GM23338 (cell line): ENCODE measurements at regions not wholly inside any gene's neighbourhood (a gene's known extent, or its start where the extent isn't known, plus 50 kb on each side); places are given as distances from the start of the nearest gene placed in this dataset.

Source experiments
- ATAC-seq: fragments of 200-7000 bp; cut with Tn5 transposase; 3 replicates; pipeline ENCODE4 v1.9.1; 2020
- DNase-seq: peaks from one replicate; pipeline ENCODE4 v3.0.0-alpha.2; 2015; ENCODE audit warnings: low spot score
- H2AFZ ChIP-seq: fragments of 200-600 bp; sonication (generic); 2 replicates; pipeline ENCODE4 v1.8.0; 2016; ENCODE audit warnings: antibody characterized with exemption, mild to moderate bottlenecking, moderate library complexity
- H3F3A ChIP-seq: fragments of 200-600 bp; sonication (generic); replicated peaks from 2 replicates; pipeline ENCODE4 v1.8.0; 2017; ENCODE audit warnings: antibody characterized with exemption, mixed run types, low read depth
- H3K27ac ChIP-seq: fragments of 200-600 bp; sonication (generic); 2 replicates; pipeline ENCODE4 v1.6.1; 2016; ENCODE audit warnings: low read depth
- H3K27me3 ChIP-seq: fragments of 200-600 bp; sonication (generic); 2 replicates; pipeline ENCODE4 v1.8.0; 2016; ENCODE audit warnings: mild to moderate bottlenecking, mixed run types, moderate library complexity; ENCODE audit not compliant: insufficient read depth
- H3K36me3 ChIP-seq: fragments of 200-600 bp; sonication (generic); 2 replicates; pipeline ENCODE4 v1.8.0; 2016; ENCODE audit warnings: mild to moderate bottlenecking; ENCODE audit not compliant: insufficient read depth
- H3K4me1 ChIP-seq: fragments of 200-600 bp; sonication (generic); 2 replicates; pipeline ENCODE4 v1.8.0; 2016; ENCODE audit warnings: mild to moderate bottlenecking, moderate library complexity; ENCODE audit not compliant: insufficient read depth
- H3K4me2 ChIP-seq: fragments of 200-600 bp; sonication (generic); 2 replicates; pipeline ENCODE4 v1.7.1; 2017; ENCODE audit warnings: mixed run types
- H3K4me3 ChIP-seq: fragments of 200-600 bp; sonication (generic); 2 replicates; pipeline ENCODE4 v1.6.1; 2016; ENCODE audit warnings: mixed run types
- H3K79me2 ChIP-seq: fragments of 200-600 bp; sonication (generic); replicated peaks from 2 replicates; pipeline ENCODE4 v1.8.0; 2017; ENCODE audit warnings: mild to moderate bottlenecking; ENCODE audit not compliant: insufficient read depth
- H3K9me2 ChIP-seq: fragments of 200-600 bp; sonication (generic); 2 replicates; pipeline ENCODE4 v1.8.0; 2017; ENCODE audit not compliant: insufficient read depth
- H4K20me1 ChIP-seq: fragments of 200-600 bp; sonication (generic); replicated peaks from 2 replicates; pipeline ENCODE4 v1.8.0; 2017; ENCODE audit warnings: mild to moderate bottlenecking; ENCODE audit not compliant: insufficient read depth
- H3K27ac Mint-ChIP-seq: 2 replicates; pipeline ENCODE4 v1.8.0; 2020; ENCODE audit warnings: inconsistent platforms, mild to moderate bottlenecking, moderate library complexity, mixed read lengths
- H3K27me3 Mint-ChIP-seq: 3 replicates; pipeline ENCODE4 v1.8.0; 2022; ENCODE audit warnings: low read depth, mild to moderate bottlenecking, moderate library complexity, mixed read lengths, inconsistent platforms; ENCODE audit not compliant: insufficient read depth, poor library complexity
- H3K36me3 Mint-ChIP-seq: 3 replicates; pipeline ENCODE4 v1.8.0; 2021; ENCODE audit warnings: low read depth, mild to moderate bottlenecking, inconsistent platforms, moderate library complexity, mixed read lengths
- H3K4me1 Mint-ChIP-seq: 3 replicates; pipeline ENCODE4 v1.8.0; 2020; ENCODE audit warnings: mild to moderate bottlenecking, inconsistent platforms, mixed read lengths
- H3K4me3 Mint-ChIP-seq: 3 replicates; pipeline ENCODE4 v1.8.0; 2021; ENCODE audit warnings: moderate library complexity, mild to moderate bottlenecking, inconsistent platforms, mixed read lengths
- H3K9me3 Mint-ChIP-seq: 3 replicates; pipeline ENCODE4 v1.8.0; 2020; ENCODE audit warnings: moderate library complexity, mild to moderate bottlenecking, inconsistent platforms, mixed read lengths
- CREB1 ChIP-seq: fragments of 250-450 bp; sonication (Bioruptor Pico); IDR thresholded peaks from 2 replicates; pipeline ENCODE4 v1.5.0; 2020; ENCODE audit warnings: low read depth, mild to moderate bottlenecking, moderate library complexity
- EZH2 ChIP-seq: fragments of 200-600 bp; sonication (generic); IDR thresholded peaks from one replicate; pipeline ENCODE4 v1.8.0; 2017; ENCODE audit warnings: antibody characterized with exemption, mild to moderate bottlenecking, low read depth; ENCODE audit not compliant: unreplicated experiment
- JUNB ChIP-seq: IDR thresholded peaks from one replicate; pipeline ENCODE4 v1.6.1; 2016; ENCODE audit warnings: antibody characterized with exemption; ENCODE audit not compliant: unreplicated experiment
- NANOG ChIP-seq: IDR thresholded peaks from 2 replicates; pipeline ENCODE4 v1.6.1; 2016; ENCODE audit warnings: antibody characterized with exemption, borderline replicate concordance
- STAT1 ChIP-seq: IDR thresholded peaks from one replicate; pipeline ENCODE4 v1.6.1; 2016; ENCODE audit warnings: antibody characterized with exemption; ENCODE audit not compliant: unreplicated experiment
- ZNF114 ChIP-seq: fragments of 250-450 bp; sonication (Bioruptor Pico); IDR thresholded peaks from 2 replicates; pipeline ENCODE4 v1.5.0; 2020; ENCODE audit warnings: mild to moderate bottlenecking, moderate library complexity
- ZNF331 ChIP-seq: fragments of 250-450 bp; sonication (Bioruptor Pico); IDR thresholded peaks from 2 replicates; pipeline ENCODE4 v1.5.0; 2020; ENCODE audit warnings: low read depth, mild to moderate bottlenecking, moderate library complexity
- TF ChIP-seq, protein P1 (sequence below), 2 experiments: fragments of 200-600 bp in 1 of 2; sonication (generic) in 1 of 2; conservative IDR thresholded peaks; 2 replicates each; pipeline versions ENCODE4 v1.5.1 to v1.6.1; 2016 to 2017; ENCODE audit warnings: antibody characterized with exemption in 2 of 2, low read depth in 2 of 2, mild to moderate bottlenecking in 2 of 2, moderate library complexity in 1 of 2
- TF ChIP-seq, protein P2 (sequence below): IDR thresholded peaks from one replicate; pipeline ENCODE4 v1.6.1; 2018; ENCODE audit warnings: antibody characterized with exemption; ENCODE audit not compliant: unreplicated experiment
- TF ChIP-seq, protein P3 (sequence below): IDR thresholded peaks from 2 replicates; pipeline ENCODE4 v1.6.1; 2016; ENCODE audit warnings: antibody characterized with exemption
- TF ChIP-seq, protein P4 (sequence below): fragments of 250-450 bp; sonication (Bioruptor Pico); IDR thresholded peaks from 2 replicates; pipeline ENCODE4 v1.5.0; 2020; ENCODE audit warnings: mild to moderate bottlenecking, moderate library complexity

DNA sequence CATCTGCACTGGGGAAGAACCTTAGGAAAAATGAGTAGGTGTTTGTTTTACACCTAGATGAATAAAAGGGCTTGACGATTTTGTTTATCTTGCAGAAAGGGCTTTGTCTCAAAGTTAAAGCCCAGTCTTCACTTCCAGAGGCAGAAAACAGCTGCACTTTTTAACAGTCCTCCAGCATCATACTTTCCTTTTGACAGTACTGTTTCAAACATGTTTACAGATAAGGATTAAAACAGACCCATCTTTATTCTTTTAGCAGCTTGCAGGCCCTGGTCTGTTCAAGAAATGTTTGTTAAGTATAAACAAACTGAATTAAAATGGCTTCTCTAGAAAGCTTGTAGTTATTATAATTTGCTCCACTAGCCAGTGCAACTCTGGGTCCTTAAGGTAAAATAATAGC is 374.2 kb downstream of the EPHA7 start:
- no peak for ATAC-seq
- Mint-ChIP-seq H3K4me3 (no peak overlapping the region), H3K4me1 (peaks cover 40% of the 10 kb centered on the region), H3K36me3 (no peaks in the 10 kb centered on the region), H3K9me3 (no peaks in the 10 kb centered on the region), H3K27ac (peak overlapping the region; percentile 63; the same call in 1 of the 2 replicates), H3K27me3 (peaks cover 2% of the 10 kb centered on the region)
- DNase-seq = no peak
- Histone ChIP-seq H3K4me2 (peak overlapping the region; percentile 59; the same call in 1 of the 2 replicates), H3F3A (no peaks in the 10 kb centered on the region), H3K79me2 (no peaks in the 10 kb centered on the region), H3K4me3 (no peak overlapping the region), H2AFZ (no peak overlapping the region), H3K27ac (no peak overlapping the region), H3K27me3 (no peaks in the 10 kb centered on the region), H3K36me3 (no peaks in the 10 kb centered on the region), H3K4me1 (peaks cover 40% of the 10 kb centered on the region), H3K9me2 (no peaks in the 10 kb centered on the region), H4K20me1 (no peaks in the 10 kb centered on the region)
- TF ChIP-seq, protein P1, sequence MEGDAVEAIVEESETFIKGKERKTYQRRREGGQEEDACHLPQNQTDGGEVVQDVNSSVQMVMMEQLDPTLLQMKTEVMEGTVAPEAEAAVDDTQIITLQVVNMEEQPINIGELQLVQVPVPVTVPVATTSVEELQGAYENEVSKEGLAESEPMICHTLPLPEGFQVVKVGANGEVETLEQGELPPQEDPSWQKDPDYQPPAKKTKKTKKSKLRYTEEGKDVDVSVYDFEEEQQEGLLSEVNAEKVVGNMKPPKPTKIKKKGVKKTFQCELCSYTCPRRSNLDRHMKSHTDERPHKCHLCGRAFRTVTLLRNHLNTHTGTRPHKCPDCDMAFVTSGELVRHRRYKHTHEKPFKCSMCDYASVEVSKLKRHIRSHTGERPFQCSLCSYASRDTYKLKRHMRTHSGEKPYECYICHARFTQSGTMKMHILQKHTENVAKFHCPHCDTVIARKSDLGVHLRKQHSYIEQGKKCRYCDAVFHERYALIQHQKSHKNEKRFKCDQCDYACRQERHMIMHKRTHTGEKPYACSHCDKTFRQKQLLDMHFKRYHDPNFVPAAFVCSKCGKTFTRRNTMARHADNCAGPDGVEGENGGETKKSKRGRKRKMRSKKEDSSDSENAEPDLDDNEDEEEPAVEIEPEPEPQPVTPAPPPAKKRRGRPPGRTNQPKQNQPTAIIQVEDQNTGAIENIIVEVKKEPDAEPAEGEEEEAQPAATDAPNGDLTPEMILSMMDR (conservative IDR thresholded peaks at IDR 0.05; ENCODE audit: low read depth in 2 of 2) = no peak
- TF ChIP-seq NANOG (no peak), ZNF331 (CRISPR knock-in tag) (no peak), STAT1 (no peak), CREB1 (no peak), ZNF114 (no peak), JUNB (no peak), EZH2 (no peak)
- TF ChIP-seq, protein P2, sequence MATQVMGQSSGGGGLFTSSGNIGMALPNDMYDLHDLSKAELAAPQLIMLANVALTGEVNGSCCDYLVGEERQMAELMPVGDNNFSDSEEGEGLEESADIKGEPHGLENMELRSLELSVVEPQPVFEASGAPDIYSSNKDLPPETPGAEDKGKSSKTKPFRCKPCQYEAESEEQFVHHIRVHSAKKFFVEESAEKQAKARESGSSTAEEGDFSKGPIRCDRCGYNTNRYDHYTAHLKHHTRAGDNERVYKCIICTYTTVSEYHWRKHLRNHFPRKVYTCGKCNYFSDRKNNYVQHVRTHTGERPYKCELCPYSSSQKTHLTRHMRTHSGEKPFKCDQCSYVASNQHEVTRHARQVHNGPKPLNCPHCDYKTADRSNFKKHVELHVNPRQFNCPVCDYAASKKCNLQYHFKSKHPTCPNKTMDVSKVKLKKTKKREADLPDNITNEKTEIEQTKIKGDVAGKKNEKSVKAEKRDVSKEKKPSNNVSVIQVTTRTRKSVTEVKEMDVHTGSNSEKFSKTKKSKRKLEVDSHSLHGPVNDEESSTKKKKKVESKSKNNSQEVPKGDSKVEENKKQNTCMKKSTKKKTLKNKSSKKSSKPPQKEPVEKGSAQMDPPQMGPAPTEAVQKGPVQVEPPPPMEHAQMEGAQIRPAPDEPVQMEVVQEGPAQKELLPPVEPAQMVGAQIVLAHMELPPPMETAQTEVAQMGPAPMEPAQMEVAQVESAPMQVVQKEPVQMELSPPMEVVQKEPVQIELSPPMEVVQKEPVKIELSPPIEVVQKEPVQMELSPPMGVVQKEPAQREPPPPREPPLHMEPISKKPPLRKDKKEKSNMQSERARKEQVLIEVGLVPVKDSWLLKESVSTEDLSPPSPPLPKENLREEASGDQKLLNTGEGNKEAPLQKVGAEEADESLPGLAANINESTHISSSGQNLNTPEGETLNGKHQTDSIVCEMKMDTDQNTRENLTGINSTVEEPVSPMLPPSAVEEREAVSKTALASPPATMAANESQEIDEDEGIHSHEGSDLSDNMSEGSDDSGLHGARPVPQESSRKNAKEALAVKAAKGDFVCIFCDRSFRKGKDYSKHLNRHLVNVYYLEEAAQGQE = no peak
- TF ChIP-seq, protein P3, sequence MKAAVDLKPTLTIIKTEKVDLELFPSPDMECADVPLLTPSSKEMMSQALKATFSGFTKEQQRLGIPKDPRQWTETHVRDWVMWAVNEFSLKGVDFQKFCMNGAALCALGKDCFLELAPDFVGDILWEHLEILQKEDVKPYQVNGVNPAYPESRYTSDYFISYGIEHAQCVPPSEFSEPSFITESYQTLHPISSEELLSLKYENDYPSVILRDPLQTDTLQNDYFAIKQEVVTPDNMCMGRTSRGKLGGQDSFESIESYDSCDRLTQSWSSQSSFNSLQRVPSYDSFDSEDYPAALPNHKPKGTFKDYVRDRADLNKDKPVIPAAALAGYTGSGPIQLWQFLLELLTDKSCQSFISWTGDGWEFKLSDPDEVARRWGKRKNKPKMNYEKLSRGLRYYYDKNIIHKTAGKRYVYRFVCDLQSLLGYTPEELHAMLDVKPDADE = no peak
- TF ChIP-seq, protein P4, sequence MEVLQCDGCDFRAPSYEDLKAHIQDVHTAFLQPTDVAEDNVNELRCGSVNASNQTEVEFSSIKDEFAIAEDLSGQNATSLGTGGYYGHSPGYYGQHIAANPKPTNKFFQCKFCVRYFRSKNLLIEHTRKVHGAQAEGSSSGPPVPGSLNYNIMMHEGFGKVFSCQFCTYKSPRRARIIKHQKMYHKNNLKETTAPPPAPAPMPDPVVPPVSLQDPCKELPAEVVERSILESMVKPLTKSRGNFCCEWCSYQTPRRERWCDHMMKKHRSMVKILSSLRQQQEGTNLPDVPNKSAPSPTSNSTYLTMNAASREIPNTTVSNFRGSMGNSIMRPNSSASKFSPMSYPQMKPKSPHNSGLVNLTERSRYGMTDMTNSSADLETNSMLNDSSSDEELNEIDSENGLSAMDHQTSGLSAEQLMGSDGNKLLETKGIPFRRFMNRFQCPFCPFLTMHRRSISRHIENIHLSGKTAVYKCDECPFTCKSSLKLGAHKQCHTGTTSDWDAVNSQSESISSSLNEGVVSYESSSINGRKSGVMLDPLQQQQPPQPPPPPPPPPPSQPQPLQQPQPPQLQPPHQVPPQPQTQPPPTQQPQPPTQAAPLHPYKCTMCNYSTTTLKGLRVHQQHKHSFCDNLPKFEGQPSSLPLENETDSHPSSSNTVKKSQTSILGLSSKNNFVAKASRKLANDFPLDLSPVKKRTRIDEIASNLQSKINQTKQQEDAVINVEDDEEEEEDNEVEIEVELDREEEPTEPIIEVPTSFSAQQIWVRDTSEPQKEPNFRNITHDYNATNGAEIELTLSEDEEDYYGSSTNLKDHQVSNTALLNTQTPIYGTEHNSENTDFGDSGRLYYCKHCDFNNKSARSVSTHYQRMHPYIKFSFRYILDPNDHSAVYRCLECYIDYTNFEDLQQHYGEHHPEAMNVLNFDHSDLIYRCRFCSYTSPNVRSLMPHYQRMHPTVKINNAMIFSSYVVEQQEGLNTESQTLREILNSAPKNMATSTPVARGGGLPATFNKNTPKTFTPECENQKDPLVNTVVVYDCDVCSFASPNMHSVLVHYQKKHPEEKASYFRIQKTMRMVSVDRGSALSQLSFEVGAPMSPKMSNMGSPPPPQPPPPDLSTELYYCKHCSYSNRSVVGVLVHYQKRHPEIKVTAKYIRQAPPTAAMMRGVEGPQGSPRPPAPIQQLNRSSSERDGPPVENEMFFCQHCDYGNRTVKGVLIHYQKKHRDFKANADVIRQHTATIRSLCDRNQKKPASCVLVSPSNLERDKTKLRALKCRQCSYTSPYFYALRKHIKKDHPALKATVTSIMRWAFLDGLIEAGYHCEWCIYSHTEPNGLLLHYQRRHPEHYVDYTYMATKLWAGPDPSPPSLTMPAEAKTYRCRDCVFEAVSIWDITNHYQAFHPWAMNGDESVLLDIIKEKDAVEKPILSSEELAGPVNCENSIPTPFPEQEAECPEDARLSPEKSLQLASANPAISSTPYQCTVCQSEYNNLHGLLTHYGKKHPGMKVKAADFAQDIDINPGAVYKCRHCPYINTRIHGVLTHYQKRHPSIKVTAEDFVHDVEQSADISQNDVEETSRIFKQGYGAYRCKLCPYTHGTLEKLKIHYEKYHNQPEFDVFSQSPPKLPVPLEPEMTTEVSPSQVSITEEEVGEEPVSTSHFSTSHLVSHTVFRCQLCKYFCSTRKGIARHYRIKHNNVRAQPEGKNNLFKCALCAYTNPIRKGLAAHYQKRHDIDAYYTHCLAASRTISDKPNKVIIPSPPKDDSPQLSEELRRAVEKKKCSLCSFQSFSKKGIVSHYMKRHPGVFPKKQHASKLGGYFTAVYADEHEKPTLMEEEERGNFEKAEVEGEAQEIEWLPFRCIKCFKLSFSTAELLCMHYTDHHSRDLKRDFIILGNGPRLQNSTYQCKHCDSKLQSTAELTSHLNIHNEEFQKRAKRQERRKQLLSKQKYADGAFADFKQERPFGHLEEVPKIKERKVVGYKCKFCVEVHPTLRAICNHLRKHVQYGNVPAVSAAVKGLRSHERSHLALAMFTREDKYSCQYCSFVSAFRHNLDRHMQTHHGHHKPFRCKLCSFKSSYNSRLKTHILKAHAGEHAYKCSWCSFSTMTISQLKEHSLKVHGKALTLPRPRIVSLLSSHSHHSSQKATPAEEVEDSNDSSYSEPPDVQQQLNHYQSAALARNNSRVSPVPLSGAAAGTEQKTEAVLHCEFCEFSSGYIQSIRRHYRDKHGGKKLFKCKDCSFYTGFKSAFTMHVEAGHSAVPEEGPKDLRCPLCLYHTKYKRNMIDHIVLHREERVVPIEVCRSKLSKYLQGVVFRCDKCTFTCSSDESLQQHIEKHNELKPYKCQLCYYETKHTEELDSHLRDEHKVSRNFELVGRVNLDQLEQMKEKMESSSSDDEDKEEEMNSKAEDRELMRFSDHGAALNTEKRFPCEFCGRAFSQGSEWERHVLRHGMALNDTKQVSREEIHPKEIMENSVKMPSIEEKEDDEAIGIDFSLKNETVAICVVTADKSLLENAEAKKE (CRISPR knock-in tag) = no peak
